22Rv1 (cell line): ENCODE measurements at regions not wholly inside any gene's neighbourhood (a gene's known extent, or its start where the extent isn't known, plus 50 kb on each side); places are given as distances from the start of the nearest gene placed in this dataset.

Experiments
- ZFX ChIP-seq: fragments of 450-650 bp; IDR thresholded peaks from 2 replicates; pipeline ENCODE4 v1.6.1; 2017; ENCODE audit warnings: antibody characterized with exemption, borderline replicate concordance
- TF ChIP-seq, protein P1 (sequence below): fragments of 450-650 bp; IDR thresholded peaks from 2 replicates; pipeline ENCODE4 v1.5.1; 2017; ENCODE audit warnings: mild to moderate bottlenecking

DNA sequence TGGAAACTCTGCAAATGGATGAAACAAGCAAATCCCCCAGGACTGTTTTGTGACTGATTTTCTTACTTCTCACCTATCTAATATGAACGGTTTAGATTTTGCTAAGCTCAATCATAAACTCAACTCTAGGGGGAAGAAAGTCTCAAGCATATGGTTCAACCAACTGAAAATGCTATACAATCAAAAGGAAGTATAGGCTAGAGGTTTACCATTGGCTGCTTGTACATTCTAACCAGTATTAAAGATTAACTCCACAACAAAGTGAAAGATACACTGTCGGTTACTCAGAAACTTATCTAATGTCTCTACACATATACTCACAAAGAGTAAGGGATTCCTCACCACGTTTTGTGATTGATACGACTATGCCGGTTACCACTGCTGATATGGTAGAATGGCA, 281.8 kb upstream of the SOX5 start:
- TF ChIP-seq, protein P1, sequence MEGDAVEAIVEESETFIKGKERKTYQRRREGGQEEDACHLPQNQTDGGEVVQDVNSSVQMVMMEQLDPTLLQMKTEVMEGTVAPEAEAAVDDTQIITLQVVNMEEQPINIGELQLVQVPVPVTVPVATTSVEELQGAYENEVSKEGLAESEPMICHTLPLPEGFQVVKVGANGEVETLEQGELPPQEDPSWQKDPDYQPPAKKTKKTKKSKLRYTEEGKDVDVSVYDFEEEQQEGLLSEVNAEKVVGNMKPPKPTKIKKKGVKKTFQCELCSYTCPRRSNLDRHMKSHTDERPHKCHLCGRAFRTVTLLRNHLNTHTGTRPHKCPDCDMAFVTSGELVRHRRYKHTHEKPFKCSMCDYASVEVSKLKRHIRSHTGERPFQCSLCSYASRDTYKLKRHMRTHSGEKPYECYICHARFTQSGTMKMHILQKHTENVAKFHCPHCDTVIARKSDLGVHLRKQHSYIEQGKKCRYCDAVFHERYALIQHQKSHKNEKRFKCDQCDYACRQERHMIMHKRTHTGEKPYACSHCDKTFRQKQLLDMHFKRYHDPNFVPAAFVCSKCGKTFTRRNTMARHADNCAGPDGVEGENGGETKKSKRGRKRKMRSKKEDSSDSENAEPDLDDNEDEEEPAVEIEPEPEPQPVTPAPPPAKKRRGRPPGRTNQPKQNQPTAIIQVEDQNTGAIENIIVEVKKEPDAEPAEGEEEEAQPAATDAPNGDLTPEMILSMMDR = no peak
- TF ChIP-seq ZFX = no peak
